HG02588 (cell line): ENCODE measurements at regions not wholly inside any gene's neighbourhood (a gene's known extent, or its start where the extent isn't known, plus 50 kb on each side); places are given as distances from the start of the nearest gene placed in this dataset.

Experiments
- ATAC-seq: cut with Tn5 transposase; IDR thresholded peaks from one replicate; pipeline ENCODE4 v1.9.1; 2021; ENCODE audit warnings: mild to moderate bottlenecking, moderate library complexity; ENCODE audit not compliant: unreplicated experiment

DNA sequence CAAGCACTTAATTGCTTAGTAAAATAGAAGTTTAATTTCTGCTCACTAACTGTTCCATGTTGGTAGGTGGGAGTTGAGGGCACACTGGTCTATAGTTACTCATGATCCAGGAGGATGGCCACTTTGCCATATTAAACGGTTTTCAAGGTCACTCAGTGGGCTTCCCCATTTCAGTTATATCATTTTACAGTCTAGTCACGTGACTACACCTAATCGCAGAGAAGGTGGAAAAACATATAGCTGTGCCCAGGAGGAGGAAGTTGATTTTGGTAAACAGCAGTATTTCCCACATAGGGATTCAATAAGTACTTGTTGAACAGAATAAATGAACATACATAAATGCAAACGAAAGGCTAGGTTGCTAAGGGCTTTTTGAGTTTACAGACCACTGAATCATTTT, 541.1 kb upstream of the CAMK1G start:
- ATAC-seq = no peak

GRCh38 chr1:209045331-209046057, 538.0 kb upstream of the CAMK1G start:
- ATAC-seq = no peak

GRCh38 chr1:209046058-209046417, 537.5 kb upstream of the CAMK1G start:
- ATAC-seq = no peak

DNA sequence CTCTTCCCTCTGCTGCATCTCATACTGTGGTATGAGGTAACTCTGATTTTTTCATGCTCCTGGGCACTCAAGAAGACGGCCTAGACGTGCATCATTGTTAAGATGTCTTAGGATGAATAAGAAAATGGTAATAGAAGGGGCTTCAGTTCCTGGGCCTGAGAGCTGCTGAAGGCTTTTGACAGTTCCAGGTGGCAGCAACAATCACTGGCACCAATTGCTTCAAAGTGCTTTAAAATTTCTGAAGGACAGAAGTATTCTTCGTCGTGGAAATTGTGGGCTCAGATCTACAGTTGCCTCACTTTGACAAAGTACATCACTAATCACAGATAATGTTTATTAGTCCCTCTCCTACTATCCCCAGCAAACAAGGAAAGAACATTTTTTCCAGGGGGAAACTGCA, 536.6 kb upstream of the CAMK1G start:
- ATAC-seq = no peak

DNA sequence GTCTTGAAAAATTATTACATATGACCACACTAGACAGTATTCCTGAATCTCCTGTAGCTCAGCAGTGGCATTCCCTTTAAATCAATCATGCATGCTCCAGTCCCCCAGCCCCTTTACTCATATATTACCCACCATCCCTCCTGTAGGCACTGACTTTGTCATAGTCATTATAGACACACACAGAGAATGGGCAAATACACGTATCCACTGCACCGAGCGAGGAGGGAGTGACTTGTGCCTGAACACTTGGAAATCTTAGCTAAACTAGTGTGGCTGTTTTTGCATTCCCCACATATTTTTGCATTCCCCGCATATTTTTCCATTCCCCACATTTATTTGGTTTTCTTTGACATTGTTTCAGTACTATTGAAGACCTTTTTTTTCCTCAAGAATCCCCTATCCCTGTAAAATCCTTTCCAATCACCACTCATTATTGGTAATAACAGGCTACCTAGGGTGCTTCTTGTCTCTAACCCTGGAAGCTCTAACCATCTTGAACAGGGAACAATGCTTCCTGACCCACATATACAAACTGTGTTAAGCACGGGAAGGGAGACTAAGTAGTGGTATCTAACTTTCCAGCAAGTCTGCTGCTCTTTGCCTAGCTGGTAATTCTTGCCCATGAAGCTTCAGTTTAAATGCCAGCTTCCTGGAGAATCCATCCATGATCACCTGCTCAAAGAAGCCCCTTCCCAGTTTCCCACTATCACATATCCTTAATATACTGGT, 534.4 kb upstream of the CAMK1G start:
- ATAC-seq = no peak

DNA sequence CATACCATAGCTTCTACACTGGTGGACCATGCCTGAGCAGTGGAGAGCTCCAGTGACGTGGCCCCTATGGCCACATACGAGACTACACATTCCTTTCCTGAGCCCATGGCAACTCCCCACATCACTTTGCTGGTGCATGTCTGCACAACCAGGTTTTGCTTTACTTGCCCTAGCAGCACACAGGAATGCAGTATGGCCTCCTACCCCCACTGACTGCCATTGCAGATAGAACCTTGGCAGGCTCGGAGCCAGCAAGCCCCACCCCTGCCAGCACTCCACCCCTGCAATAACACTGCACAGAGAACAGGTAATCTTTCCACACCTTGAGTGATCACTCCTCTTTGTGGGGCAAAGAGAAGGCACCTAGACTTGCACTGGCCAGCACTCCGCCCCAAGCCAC, 531.9 kb upstream of the CAMK1G start:
- ATAC-seq = no peak

- ATAC-seq = no peak
These were observed 529.9 kb upstream of the CAMK1G start for GRCh38 chr1:209053587-209053986.

DNA sequence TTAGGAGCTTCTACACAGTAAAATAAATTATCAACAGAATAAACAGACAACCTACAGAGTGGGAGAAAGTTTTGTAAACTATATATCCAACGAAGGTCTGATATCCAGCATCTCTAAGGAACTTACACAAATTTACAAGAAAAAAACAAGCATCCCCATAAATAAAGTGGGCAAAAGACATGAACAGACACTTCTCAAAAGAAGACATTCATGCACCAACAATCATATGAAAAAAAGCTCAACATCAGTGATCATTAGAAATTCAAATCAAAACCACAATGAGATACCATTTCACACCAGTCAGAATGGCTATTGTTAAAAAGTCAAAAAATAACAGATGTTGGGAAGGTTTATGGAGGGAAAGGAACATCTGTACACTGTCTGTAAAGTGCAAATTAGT, 526.4 kb upstream of the CAMK1G start:
- no peak for ATAC-seq

DNA sequence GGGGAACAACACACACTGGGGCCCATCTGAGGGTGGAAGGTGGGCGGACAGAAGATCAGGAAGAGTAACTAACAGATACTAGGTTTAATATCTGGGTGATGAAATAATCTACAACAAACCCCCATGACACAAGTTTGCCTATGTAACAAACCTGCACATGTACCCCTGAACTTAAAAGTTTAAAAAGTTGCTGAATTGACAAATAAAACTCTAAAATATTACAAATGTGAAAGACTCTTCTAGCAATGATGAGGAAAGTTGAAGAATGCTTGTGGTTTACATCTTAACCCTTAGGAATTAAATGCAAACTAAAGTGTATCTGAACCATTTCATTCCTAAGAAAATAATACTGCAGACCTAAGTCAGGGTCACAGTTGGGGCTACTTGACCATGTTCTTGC, 525.6 kb upstream of the CAMK1G start:
- ATAC-seq = no peak

GRCh38 chr1:209059376-209059775, 524.1 kb upstream of the CAMK1G start:
- ATAC-seq = no peak

DNA sequence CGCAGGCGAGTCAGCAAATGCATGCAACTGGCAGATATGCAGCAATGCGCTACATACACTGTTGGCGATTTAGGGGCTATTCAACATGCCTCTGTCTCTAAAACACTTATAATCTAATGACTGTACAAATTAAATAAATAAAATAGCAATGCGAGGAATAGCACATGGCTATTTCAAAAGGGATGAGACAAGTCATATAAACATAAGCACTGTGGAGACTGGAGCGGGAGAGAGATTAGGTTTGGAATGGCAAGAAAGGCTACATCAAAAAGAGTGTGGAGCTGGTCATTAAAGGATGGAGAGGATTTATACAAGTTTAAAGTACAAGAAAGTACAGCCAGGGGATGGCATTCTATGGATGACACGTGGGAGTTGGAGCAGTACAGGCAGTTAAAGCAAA, 523.5 kb upstream of the CAMK1G start:
- ATAC-seq = no peak

DNA sequence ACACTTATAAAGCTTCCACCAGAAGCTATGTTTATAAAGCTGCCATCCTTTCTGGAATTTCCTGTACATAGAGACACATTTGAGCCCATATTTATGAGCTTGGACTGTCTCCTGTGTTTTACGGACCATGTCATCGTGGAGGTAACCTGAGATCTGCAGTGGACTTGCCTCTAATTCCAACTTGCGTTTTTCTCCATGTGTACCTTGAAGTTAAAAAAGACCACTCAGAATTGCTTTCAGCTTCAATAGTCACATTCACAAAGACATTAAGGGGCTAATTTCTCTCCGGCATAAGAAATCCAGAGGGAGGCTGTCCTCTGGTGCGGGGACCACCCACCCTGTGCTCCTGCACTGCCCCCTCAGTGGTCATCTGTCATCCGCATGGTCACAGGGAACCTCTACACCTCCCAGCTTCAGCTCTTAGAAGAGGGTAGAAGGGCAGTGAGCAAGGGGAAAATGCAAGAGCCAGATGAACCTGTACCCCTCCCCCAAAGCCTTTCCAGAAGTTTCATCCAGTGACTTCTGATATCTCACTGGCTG, 521.4 kb upstream of the CAMK1G start:
- ATAC-seq = no peak

DNA sequence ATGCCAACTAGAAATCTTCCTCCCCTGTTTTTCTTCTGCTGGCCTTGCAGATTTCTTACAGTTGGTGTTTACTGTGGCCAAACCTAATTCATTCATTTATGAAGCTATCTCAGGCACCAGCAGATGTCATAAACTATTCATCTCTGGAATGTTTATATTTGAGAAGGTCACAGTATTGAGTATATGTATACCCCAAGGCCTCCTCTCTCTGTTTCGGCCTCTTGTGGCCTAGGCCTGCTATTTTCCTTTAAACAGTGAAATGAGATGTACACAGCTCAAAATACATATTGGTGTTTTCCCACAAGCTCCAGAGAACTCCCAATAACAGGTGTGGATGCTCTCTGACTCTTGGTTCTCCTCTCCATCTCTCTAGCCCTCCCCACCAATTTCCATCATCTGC, 520.7 kb upstream of the CAMK1G start:
- peak; percentile 51 for ATAC-seq

DNA sequence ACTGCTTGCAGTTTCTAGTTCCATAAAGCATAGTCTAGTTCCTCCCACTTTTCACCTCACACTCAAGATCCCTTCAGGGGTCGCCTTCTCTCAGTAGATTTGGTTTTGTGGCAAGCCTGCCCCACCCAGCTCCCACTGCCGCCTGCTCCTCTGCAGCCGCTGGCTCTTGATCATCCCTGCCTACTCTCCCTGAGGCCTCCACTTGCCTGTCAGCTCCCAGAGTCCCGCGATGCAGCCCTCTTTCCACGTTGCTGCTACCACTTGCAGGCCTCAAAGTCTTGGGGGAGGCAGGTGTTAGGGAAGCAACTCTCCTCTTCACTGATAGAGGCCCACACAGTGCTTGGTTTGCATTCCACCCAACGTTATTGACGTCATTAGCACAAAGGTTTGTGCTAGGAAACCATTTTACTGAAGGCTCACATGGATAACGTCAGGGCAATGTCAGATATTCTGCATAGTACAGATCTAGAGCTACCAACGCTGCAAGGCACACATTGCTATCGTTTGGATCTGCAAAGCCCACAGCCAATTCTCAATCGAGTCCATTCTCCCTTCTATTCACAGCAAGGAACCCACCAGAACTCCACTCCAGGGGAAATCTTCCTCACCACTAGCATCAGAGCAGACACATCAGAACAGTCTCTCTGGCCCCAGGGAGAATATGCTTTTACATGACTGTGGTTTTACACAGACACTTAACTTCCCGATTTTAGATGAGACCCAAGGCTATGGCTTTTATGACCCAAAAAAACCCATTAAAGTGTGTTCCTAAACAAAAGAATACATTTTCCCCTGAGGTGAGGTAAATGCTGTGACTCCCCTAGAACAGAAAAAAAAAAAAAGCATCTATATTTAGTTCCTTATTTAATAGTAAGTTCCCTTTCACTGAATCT, 519.5 kb upstream of the CAMK1G start:
- ATAC-seq = no peak

- no peak for ATAC-seq
These were observed 518.4 kb upstream of the CAMK1G start for GRCh38 chr1:209064850-209065706.

- ATAC-seq = no peak
These were observed 511.0 kb upstream of the CAMK1G start for GRCh38 chr1:209072481-209072880.

- no peak for ATAC-seq
These were observed 509.6 kb upstream of the CAMK1G start for GRCh38 chr1:209073879-209074278.

DNA sequence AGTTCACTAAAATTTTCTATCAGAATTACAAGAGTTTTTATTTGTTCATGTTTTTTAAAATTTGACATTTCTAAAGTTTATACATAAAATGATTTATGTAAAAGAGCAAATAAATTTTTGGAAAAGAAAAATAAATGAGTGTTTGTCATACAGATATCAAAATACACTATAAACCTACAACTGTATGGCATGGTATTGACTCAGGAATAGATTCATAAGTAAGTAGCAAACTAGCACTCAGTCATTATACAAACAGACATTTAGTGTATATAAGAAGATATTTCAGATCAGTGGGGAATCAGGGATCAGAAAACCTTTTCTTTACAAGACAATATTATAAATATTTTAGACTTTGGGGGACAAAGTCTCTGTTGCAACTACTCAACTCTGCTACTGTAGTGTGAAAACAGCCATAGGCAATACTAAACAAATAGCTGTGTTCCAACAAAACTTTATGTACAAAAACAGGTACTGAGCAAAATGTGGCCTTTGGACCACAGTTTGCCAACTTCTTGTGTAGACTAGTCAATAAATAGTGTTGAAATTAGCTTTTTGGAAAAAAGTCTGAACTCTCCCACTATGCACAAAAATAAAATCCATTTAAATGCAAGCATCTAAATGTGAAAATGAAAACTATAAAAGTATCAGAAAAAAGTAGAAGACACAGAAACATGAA, 508.8 kb upstream of the CAMK1G start:
- no peak for ATAC-seq

DNA sequence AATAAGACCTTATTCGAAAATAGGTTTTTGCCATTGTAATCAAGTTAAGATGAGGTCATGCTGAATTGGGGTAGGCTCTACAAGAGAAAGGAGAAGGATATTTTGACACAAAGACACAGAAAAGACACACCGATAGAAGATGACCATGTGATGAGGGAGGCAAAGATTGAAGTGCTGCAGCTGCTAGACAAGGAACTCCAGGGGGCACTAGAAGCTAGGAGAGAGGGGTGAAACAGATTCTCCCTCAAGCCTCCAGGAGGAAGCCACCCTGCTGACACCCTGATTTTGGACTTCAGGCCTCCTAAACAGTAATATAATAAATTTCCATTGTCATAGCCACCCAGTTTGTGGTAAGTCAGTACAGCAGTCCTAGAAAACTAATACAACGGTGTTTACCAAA, 506.8 kb upstream of the CAMK1G start:
- no peak for ATAC-seq
